Heart left ventricle (tissue), 16 donors: ENCODE measurements at regions not wholly inside any gene's neighbourhood (a gene's known extent, or its start where the extent isn't known, plus 50 kb on each side); places are given as distances from the start of the nearest gene placed in this dataset.

Experiments used
- ATAC-seq, 4 donors: fragments of 200-7000 bp; cut with Tn5 transposase; one replicate each; pipeline ENCODE4 v1.9.1; 2020 to 2022; ENCODE audit warnings: moderate library complexity in 4 of 4, mild to moderate bottlenecking in 3 of 4, moderate number of reproducible peaks in 1 of 4
- DNase-seq, 5 donors: peaks; one replicate each; pipeline ENCODE4 v3.0.0-alpha.2; 2020
- H3K27ac ChIP-seq, 12 donors: fragments of 200-600 bp; sonication (generic) in 4 of 12; one replicate each; pipeline versions ENCODE4 v1.5.0 to v1.8.0; 2016 to 2022; ENCODE audit warnings: mild to moderate bottlenecking in 2 of 12
- H3K27me3 ChIP-seq, 9 donors: fragments of 200-600 bp; sonication (generic) in 2 of 9; one replicate each; pipeline versions ENCODE4 v1.5.1 to v1.8.0; 2016 to 2022; ENCODE audit warnings: mild to moderate bottlenecking in 3 of 9
- H3K36me3 ChIP-seq, 9 donors: fragments of 200-600 bp; sonication (generic) in 2 of 9; one replicate each; pipeline versions ENCODE4 v1.5.0 to v1.8.0; 2018 to 2022; ENCODE audit warnings: mild to moderate bottlenecking in 2 of 9
- H3K4me1 ChIP-seq, 12 donors: fragments of 200-600 bp; sonication (generic) in 4 of 12; one replicate each; pipeline versions ENCODE4 v1.5.0 to v1.8.0; 2016 to 2022; ENCODE audit warnings: mild to moderate bottlenecking in 3 of 12
- H3K4me3 ChIP-seq, 12 donors: fragments of 200-600 bp; sonication (generic) in 4 of 12; one replicate each; pipeline versions ENCODE4 v1.5.0 to v1.8.0; 2017 to 2022; ENCODE audit warnings: mild to moderate bottlenecking in 9 of 12, moderate library complexity in 4 of 12
- H3K9me3 ChIP-seq, 12 donors: fragments of 200-600 bp; sonication (generic) in 4 of 12; one replicate each; pipeline versions ENCODE4 v1.5.0 to v1.8.0; 2016 to 2022; ENCODE audit warnings: mild to moderate bottlenecking in 1 of 12
- CTCF ChIP-seq, 12 donors: fragments of 200-600 bp; sonication (generic) in 4 of 12; IDR thresholded peaks; one replicate each; pipeline versions ENCODE4 v1.5.0 to v1.8.0; 2018 to 2022; ENCODE audit warnings: antibody characterized with exemption in 12 of 12, mild to moderate bottlenecking in 5 of 12
- POLR2A ChIP-seq, 2 donors: fragments of 450-650 bp; IDR thresholded peaks; one replicate each; pipeline ENCODE4 v1.6.1; 2017; ENCODE audit warnings: antibody characterized with exemption in 2 of 2, mild to moderate bottlenecking in 2 of 2, moderate library complexity in 2 of 2
- WGBS, 4 donors: extraction: QIAGEN DNeasy Blood & Tissue Kit in 2 of 4; methylation state at CpG; one replicate each; pipeline versions ENCODE4 v1.1.5 to v1.1.7; 2013 to 2018; 5-methylcytosine and 5-hydroxymethylcytosine counted together
- intact Hi-C, 10 donors: fragments of 100-400 bp; cut with DNase I; formaldehyde crosslinking; loops; one replicate each; pipeline versions ENCODE4 v1.11.1 to v1.14.2; 2022
- donor health status: ischemic (EF 13 %, LVEDD 7.1; RV severe dilation, severe dysfunction).
- donor health status: healthy with polysubstance abuse.
- donor health status: DM: no; HTN: yes; CAD: no.
- donor health status: DM: no; HTN: no; CAD: no.
- donor health status: ischemic (EF 25% LVEDD 6.9; RV normal size, moderate dysfunction).
- donor health status: ischemic (EF 25% LVEDD 5.7; RV mildly dilated, moderate dysfunction).
- donor health status: healthy.
- donor health status: DM: yes; HTN: yes; CAD: no.
- donor health status: ischemic (EF 35%, LVEDD 5.7; RV mildly dilated, moderate dysfunction).
- donor health status: nonischemic (EF 11% LVEDD 7.7; RV severe dilation, severe dysfunction).
- donor health status: DM: yes; HTN: yes; CAD: no.
- donor health status: PGD.
- donor health status: ischemic (EF 29% LVEDD 5.4; RV normal size, mild dysfunction).
- donor health status: nonischemic (EF 23%, LVEDD 6.1; RV moderate dilation, normal function).

GRCh38 chr21:23524685-23525084 is 2082.6 kb downstream of the MRPL39 start:
- no peaks in the 10 kb centered on the region for H3K36me3 ChIP-seq
- no peaks in the 10 kb centered on the region for H3K4me1 ChIP-seq
- H3K27me3 ChIP-seq, result no peaks in the 10 kb centered on the region
- ATAC-seq, result no peak
- WGBS, 4 donors, result 77 to 84% (median 80%) methylated on average over 5 of the region's 5 CpGs
- intact Hi-C loops, result no loop called here
- no peak overlapping the region for H3K4me3 ChIP-seq
- DNase-seq, result no peak
- H3K9me3 ChIP-seq, result no peaks in the 10 kb centered on the region
- no peak for TF ChIP-seq POLR2A (IDR thresholded peaks at IDR 0.05)
- no peak for TF ChIP-seq CTCF (IDR thresholded peaks at IDR 0.05)
- no peak overlapping the region for H3K27ac ChIP-seq

GRCh38 chr21:23522751-23523150 is 2084.5 kb downstream of the MRPL39 start:
- Histone ChIP-seq H3K4me1 (no peaks in the 10 kb centered on the region), H3K27me3 (no peaks in the 10 kb centered on the region), H3K4me3 (no peak overlapping the region), H3K27ac (no peak overlapping the region), H3K36me3 (no peaks in the 10 kb centered on the region), H3K9me3 (no peaks in the 10 kb centered on the region)
- ATAC-seq, result no peak
- TF ChIP-seq POLR2A (IDR thresholded peaks at IDR 0.05) (no peak), CTCF (IDR thresholded peaks at IDR 0.05) (no peak)
- 65 to 72% (median 69%) methylated on average over 1 of the region's 1 CpG for WGBS, 4 donors
- intact Hi-C loops, result no loop called here
- no peak for DNase-seq

GRCh38 chr21:23507501-23507900 is 2099.8 kb downstream of the MRPL39 start:
- Histone ChIP-seq H3K27ac (no peak overlapping the region), H3K4me1 (no peaks in the 10 kb centered on the region), H3K9me3 (no peaks in the 10 kb centered on the region), H3K4me3 (no peak overlapping the region), H3K36me3 (no peaks in the 10 kb centered on the region), H3K27me3 (no peaks in the 10 kb centered on the region)
- no peak for TF ChIP-seq POLR2A (IDR thresholded peaks at IDR 0.05)
- TF ChIP-seq CTCF (IDR thresholded peaks at IDR 0.05), result no peak
- 89 to 100% (median 95%) methylated on average over 1 of the region's 1 CpG for WGBS, 4 donors
- intact Hi-C loops, result no loop called here
- DNase-seq (no peak), ATAC-seq (no peak)

GRCh38 chr21:23496729-23497128 is 2110.6 kb downstream of the MRPL39 start:
- 55 to 70% (median 67%) methylated on average over 1 of the region's 1 CpG for WGBS, 4 donors
- Histone ChIP-seq H3K27ac (no peak overlapping the region), H3K4me1 (no peaks in the 10 kb centered on the region), H3K27me3 (no peaks in the 10 kb centered on the region), H3K9me3 (peaks cover 0 to 7% (median 0%) of the 10 kb centered on the region in 12 donors), H3K36me3 (no peaks in the 10 kb centered on the region), H3K4me3 (no peak overlapping the region)
- TF ChIP-seq CTCF (IDR thresholded peaks at IDR 0.05) (no peak), POLR2A (IDR thresholded peaks at IDR 0.05) (no peak)
- DNase-seq, result no peak
- ATAC-seq, result no peak
- intact Hi-C loops, result no loop called here
